H4 (cell line): ENCODE measurements at regions not wholly inside any gene's neighbourhood (a gene's known extent, or its start where the extent isn't known, plus 50 kb on each side); places are given as distances from the start of the nearest gene placed in this dataset.

Experiments
- DNase-seq: peaks from one replicate; pipeline ENCODE4 v3.0.0-alpha.2; 2015; ENCODE audit warnings: low spot score

- no peak for DNase-seq
These were observed 97.6 kb upstream of the HTR2A start for GRCh38 chr13:46994492-46994891.

GRCh38 chr13:46992383-46992952 is 95.6 kb upstream of the HTR2A start:
- peak; percentile 4 for DNase-seq

- no peak for DNase-seq
These were observed 87.0 kb upstream of the HTR2A start for GRCh38 chr13:46983881-46984280.

GRCh38 chr13:46982856-46983582 is 86.2 kb upstream of the HTR2A start:
- no peak for DNase-seq

GRCh38 chr13:46975173-46975572 is 78.3 kb upstream of the HTR2A start:
- no peak for DNase-seq

GRCh38 chr13:46968450-46968849 is 71.6 kb upstream of the HTR2A start:
- DNase-seq = no peak

- peak; percentile 5 for DNase-seq
These were observed 68.1 kb upstream of the HTR2A start for GRCh38 chr13:46964789-46965527.

- no peak for DNase-seq
These were observed 67.1 kb upstream of the HTR2A start for GRCh38 chr13:46963904-46964303.

- no peak for DNase-seq
These were observed 65.6 kb upstream of the HTR2A start for GRCh38 chr13:46962281-46962941.

GRCh38 chr13:46961719-46962118 is 64.9 kb upstream of the HTR2A start:
- DNase-seq = peak; percentile 70

- DNase-seq = no peak
These were observed 57.1 kb upstream of the HTR2A start for GRCh38 chr13:46953941-46954340.

GRCh38 chr13:46953331-46953730 is 56.5 kb upstream of the HTR2A start:
- no peak for DNase-seq

GRCh38 chr13:46951516-46951915 is 54.7 kb upstream of the HTR2A start:
- no peak for DNase-seq

GRCh38 chr13:46949211-46949610 is 52.4 kb upstream of the HTR2A start:
- no peak for DNase-seq

GRCh38 chr13:46948338-46948737 is 51.5 kb upstream of the HTR2A start:
- no peak for DNase-seq

- DNase-seq = no peak
These were observed 50.8 kb upstream of the HTR2A start for GRCh38 chr13:46947425-46948191.
